GM13977 (cell line): ENCODE measurements at regions not wholly inside any gene's neighbourhood (a gene's known extent, or its start where the extent isn't known, plus 50 kb on each side); places are given as distances from the start of the nearest gene placed in this dataset.

Experiments
- DNase-seq: peaks from one replicate; pipeline ENCODE4 v3.0.0; 2012; ENCODE audit warnings: low spot score
- in situ Hi-C: fragments of 300-500 bp; cut with MboI; formaldehyde crosslinking; loops from one replicate; pipeline ENCODE4 v1.12.0; 2022; ENCODE audit warnings: low sequenced_read_pairs, low pct_unique_long_range_greater_than_20kb, mixed read lengths, inconsistent platforms; ENCODE audit not compliant: unreplicated experiment
- TF ChIP-seq, protein P1 (sequence below): IDR thresholded peaks from 2 replicates; pipeline ENCODE4 v1.5.1; 2012; ENCODE audit warnings: mild to moderate bottlenecking, control low read depth; ENCODE audit not compliant: insufficient read depth; ENCODE audit errors: extremely low read depth, missing control alignments

DNA sequence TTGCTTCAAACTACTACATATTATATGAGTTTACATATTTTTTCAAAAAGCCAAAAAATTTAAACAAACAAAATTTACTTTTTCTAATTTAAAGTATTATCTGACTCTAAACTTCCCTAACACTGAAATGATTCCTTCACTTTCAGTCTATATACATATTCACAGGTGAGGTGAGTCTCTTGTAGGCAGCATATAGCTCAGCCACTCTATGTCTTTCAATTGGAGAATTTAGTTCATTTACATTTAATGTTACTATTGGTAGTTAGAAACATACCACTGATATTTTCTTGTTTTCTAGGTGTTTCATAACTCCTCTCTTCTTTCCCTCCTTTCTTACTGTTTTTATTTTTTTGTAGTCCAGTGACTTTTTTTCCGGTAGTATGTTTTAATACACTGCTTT lies 387.1 kb downstream of the MRPL39 start:
- TF ChIP-seq, protein P1, sequence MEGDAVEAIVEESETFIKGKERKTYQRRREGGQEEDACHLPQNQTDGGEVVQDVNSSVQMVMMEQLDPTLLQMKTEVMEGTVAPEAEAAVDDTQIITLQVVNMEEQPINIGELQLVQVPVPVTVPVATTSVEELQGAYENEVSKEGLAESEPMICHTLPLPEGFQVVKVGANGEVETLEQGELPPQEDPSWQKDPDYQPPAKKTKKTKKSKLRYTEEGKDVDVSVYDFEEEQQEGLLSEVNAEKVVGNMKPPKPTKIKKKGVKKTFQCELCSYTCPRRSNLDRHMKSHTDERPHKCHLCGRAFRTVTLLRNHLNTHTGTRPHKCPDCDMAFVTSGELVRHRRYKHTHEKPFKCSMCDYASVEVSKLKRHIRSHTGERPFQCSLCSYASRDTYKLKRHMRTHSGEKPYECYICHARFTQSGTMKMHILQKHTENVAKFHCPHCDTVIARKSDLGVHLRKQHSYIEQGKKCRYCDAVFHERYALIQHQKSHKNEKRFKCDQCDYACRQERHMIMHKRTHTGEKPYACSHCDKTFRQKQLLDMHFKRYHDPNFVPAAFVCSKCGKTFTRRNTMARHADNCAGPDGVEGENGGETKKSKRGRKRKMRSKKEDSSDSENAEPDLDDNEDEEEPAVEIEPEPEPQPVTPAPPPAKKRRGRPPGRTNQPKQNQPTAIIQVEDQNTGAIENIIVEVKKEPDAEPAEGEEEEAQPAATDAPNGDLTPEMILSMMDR = no peak
- in situ Hi-C loops = no loop called here
- no peak for DNase-seq

DNA sequence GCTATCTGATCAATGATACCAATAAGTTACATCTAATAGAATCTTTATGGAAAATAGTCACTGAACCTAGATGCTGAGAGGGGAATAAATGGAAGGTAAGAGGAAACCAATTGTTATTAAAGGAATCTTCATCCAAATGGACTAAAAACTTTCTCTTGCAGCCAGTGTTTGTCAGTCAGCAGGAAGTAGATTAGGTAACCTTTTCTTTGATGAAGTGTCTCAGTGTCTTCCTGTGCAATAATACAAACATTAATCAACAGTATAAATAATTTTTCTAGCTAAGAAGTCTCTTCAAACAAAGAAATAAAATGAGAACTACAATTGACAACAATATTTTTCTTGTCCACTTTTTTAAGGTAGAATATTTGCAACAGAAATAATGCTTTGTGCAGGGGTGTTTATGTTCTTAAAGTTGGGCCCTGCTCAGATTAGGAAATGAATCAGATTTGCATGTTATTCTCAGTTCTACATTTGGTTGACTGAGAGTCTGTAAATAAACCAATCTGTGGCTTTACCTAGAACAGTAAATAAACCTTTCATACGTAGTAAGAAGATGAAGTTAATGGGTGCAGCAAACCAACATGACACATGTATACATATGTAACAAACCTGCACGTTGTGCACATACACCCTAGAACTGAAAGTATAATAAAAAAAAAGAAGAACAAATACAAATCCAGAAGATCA lies 391.4 kb downstream of the MRPL39 start:
- TF ChIP-seq, protein P1 = no peak
- no peak for DNase-seq
- in situ Hi-C loops = no loop called here

DNA sequence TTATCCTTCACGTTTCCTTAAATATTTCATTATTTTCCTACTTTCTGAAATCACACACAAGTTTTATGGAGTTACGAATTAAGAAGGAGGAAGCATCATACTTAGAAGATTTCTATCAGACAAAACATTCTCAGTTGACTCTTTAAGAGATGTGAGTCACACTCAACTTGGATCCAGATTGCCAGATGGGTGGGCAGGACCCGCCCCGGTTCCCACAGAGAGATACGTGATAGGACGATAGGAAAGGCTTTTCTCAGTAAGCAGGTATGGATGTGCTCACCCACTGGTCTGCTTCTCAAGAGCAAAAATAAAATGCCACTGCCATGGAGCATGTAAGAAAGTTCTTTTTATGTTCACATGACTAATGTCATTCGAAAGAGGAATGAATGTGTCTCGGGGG lies 392.6 kb downstream of the MRPL39 start:
- DNase-seq = no peak
- in situ Hi-C loops = no loop called here
- TF ChIP-seq, protein P1 = no peak

DNA sequence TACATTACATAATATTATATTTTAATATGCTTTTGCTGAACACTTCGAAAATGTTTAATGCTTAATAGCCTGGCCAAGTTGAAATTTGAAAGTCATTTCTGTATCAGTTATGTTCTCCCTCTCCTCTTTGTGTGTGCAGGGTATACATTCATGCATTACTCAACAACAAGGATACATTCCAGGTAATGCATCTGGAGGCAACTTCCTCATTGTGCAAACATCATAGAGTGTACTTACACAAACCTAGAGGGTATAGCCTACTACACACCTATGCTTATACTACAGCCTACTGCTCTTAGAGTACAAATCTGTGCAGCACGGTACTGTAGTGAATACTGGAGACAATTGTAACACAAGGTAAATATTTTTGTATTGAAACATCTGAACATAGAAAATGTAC lies 407.3 kb downstream of the MRPL39 start:
- TF ChIP-seq, protein P1 = no peak
- no peak for DNase-seq
- in situ Hi-C loops = no loop called here

DNA sequence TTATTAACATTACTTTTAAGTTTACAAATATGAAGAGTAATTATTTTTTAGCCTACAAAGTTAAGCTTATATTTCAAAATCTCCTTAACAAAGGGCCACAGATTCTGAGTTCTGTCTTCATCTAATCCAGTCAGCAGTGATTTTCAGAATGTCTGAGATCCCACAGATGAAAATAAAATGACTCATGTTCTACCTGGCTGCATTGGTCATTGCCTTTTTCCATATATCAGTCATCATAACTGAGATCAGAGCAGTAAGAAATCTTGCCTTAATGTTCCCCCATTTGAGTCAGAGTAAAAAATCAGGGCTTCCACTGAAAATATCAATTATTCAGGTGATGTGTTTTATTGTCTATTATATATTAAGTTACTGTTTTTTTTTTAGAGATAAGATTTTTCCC lies 416.1 kb downstream of the MRPL39 start:
- DNase-seq = peak; percentile 28
- in situ Hi-C loops = no loop called here

DNA sequence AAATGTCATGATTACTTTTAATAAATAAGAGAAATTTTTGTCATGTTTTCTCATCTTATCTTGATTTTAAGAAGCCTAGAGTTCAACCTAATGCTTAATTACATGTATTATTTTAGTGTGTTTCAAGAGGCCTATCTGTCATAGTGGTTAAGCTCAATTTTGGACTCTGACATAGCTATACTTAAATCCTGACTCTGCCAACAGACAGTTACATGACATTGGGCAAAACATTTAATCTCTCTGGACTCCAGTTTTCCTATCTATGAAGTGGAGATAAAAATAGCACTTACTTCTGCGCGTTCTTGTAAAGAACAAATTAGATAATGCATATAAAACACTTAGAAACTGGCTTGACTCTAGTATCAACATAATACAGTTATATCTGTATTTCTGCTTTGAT lies 417.8 kb downstream of the MRPL39 start:
- DNase-seq = no peak
- in situ Hi-C loops = no loop called here
- TF ChIP-seq, protein P1 = no peak

More for the DNA sequence above, 416.1 kb downstream of the MRPL39 start:
- TF ChIP-seq, protein P1 = no peak
